Esophagus muscularis mucosa (tissue), 4 donors: ENCODE measurements at regions not wholly inside any gene's neighbourhood (a gene's known extent, or its start where the extent isn't known, plus 50 kb on each side); places are given as distances from the start of the nearest gene placed in this dataset.
"Not testable (repeated sequence)": the region's sequence is repeated elsewhere in the genome, so short reads cannot be mapped to it uniquely, and the experiment has no call there.

Experiments
- DNase-seq: peaks from one replicate; pipeline ENCODE4 v3.0.0-alpha.2; 2017; ENCODE audit errors: extremely low spot score
- H3K27ac ChIP-seq, 4 donors: fragments of 200-600 bp; sonication (generic); replicated peaks in 1 of 4; 1 replicate in 3 of 4; 2 replicates in 1 of 4; pipeline ENCODE4 v1.5.1; 2016 to 2019; ENCODE audit warnings: mild to moderate bottlenecking in 1 of 4
- H3K27me3 ChIP-seq, 4 donors: fragments of 200-600 bp; sonication (generic); one replicate each; pipeline versions ENCODE4 v1.5.1 to v1.6.0; 2016 to 2019
- H3K36me3 ChIP-seq, 4 donors: fragments of 200-600 bp; sonication (generic); one replicate each; pipeline ENCODE4 v1.5.1; 2016 to 2019
- H3K4me1 ChIP-seq, 4 donors: fragments of 200-600 bp; sonication (generic); one replicate each; pipeline ENCODE4 v1.5.1; 2016 to 2019
- H3K4me3 ChIP-seq, 4 donors: fragments of 200-600 bp; sonication (generic); 1 replicate in 2 of 4; 2 replicates in 2 of 4; pipeline ENCODE4 v1.5.1; 2016 to 2019; ENCODE audit warnings: mild to moderate bottlenecking in 4 of 4, moderate library complexity in 1 of 4
- H3K9me3 ChIP-seq, 4 donors: fragments of 200-600 bp; sonication (generic); 1 replicate in 3 of 4; 2 replicates in 1 of 4; pipeline ENCODE4 v1.5.1; 2016 to 2019
- CTCF ChIP-seq, 3 experiments: fragments of 200-600 bp in 2 of 3; fragments of 450-650 bp in 1 of 3; sonication (generic) in 2 of 3; IDR thresholded peaks; one replicate each; pipeline ENCODE4 v1.5.1; 2017 to 2019; ENCODE audit warnings: antibody characterized with exemption in 3 of 3, mild to moderate bottlenecking in 2 of 3, moderate library complexity in 1 of 3
- EP300 ChIP-seq: sonication (generic); formaldehyde crosslinking; IDR thresholded peaks from one replicate; pipeline ENCODE4 v1.6.1; 2017; ENCODE audit warnings: antibody characterized with exemption
- POLR2A ChIP-seq: fragments of 450-650 bp; IDR thresholded peaks from one replicate; pipeline ENCODE4 v1.6.1; 2017; ENCODE audit warnings: antibody characterized with exemption, moderate library complexity, mild to moderate bottlenecking, low read depth
- POLR2AphosphoS5 ChIP-seq, 2 donors: sonication (generic); formaldehyde crosslinking; IDR thresholded peaks; one replicate each; pipeline ENCODE4 v1.6.1; 2017; ENCODE audit warnings: antibody characterized with exemption in 2 of 2
- WGBS: methylation state at CpG from one replicate; pipeline ENCODE4 v1.1.5; 2018; 5-methylcytosine and 5-hydroxymethylcytosine counted together
- intact Hi-C: fragments of 100-400 bp; cut with DNase I; formaldehyde crosslinking; loops from one replicate; pipeline ENCODE4 v1.15.1; 2023

- no peaks in the 10 kb centered on the region for H3K27me3 ChIP-seq
- no peak overlapping the region for H3K27ac ChIP-seq
- H3K9me3 ChIP-seq, result no peaks in the 10 kb centered on the region
- 54% methylated on average over 10 of the region's 10 CpGs for WGBS
- TF ChIP-seq POLR2AphosphoS5 (IDR thresholded peaks at IDR 0.05) (no peak), EP300 (no peak), POLR2A (no peak), CTCF (IDR thresholded peaks at IDR 0.05) (no peak)
- H3K4me1 ChIP-seq, result no peaks in the 10 kb centered on the region
- DNase-seq, result no peak
- intact Hi-C loops, result no loop called here
- no peaks in the 10 kb centered on the region for H3K36me3 ChIP-seq
- H3K4me3 ChIP-seq, result no peak overlapping the region
Measured at GRCh38 chr6:90458353-90459224, 128.3 kb downstream of the MAP3K7 start.

- H3K4me3 ChIP-seq, result no peak overlapping the region
- H3K27me3 ChIP-seq, result no peaks in the 10 kb centered on the region
- no peak for DNase-seq
- TF ChIP-seq CTCF (IDR thresholded peaks at IDR 0.05) (no peak), POLR2A (no peak), POLR2AphosphoS5 (IDR thresholded peaks at IDR 0.05) (no peak), EP300 (no peak)
- no peak overlapping the region for H3K27ac ChIP-seq
- 95% methylated on average over 2 of the region's 2 CpGs for WGBS
- no peaks in the 10 kb centered on the region for H3K36me3 ChIP-seq
- intact Hi-C loops, result no loop called here
- no peaks in the 10 kb centered on the region for H3K4me1 ChIP-seq
- no peaks in the 10 kb centered on the region for H3K9me3 ChIP-seq
Measured at GRCh38 chr6:90457867-90458259, 129.0 kb downstream of the MAP3K7 start.

GRCh38 chr6:90456997-90457866, 129.6 kb downstream of the MAP3K7 start:
- intact Hi-C loops, H3K27me3 ChIP-seq, DNase-seq, H3K4me3 ChIP-seq, H3K27ac ChIP-seq, H3K9me3 ChIP-seq, H3K36me3 ChIP-seq, H3K4me1 ChIP-seq: not testable (repeated sequence)
- WGBS, result 90% methylated on average over 19 of the region's 19 CpGs

GRCh38 chr6:90456001-90456400, 130.9 kb downstream of the MAP3K7 start:
- Histone ChIP-seq H3K4me1 (no peaks in the 10 kb centered on the region), H3K27ac (no peak overlapping the region), H3K9me3 (no peaks in the 10 kb centered on the region), H3K27me3 (no peaks in the 10 kb centered on the region), H3K36me3 (no peaks in the 10 kb centered on the region), H3K4me3 (no peak overlapping the region)
- intact Hi-C loops, result no loop called here
- DNase-seq, result no peak
- TF ChIP-seq POLR2A, result no peak
- no peak for TF ChIP-seq EP300
- TF ChIP-seq CTCF (IDR thresholded peaks at IDR 0.05), result no peak
- no peak for TF ChIP-seq POLR2AphosphoS5 (IDR thresholded peaks at IDR 0.05)
- 95% methylated on average over 3 of the region's 3 CpGs for WGBS

- intact Hi-C loops, result no loop called here
- no peaks in the 10 kb centered on the region for H3K27me3 ChIP-seq
- no peak overlapping the region for H3K27ac ChIP-seq
- no peaks in the 10 kb centered on the region for H3K9me3 ChIP-seq
- 90% methylated on average over 7 of the region's 7 CpGs for WGBS
- H3K4me3 ChIP-seq, result no peak overlapping the region
- no peaks in the 10 kb centered on the region for H3K36me3 ChIP-seq
- no peaks in the 10 kb centered on the region for H3K4me1 ChIP-seq
- no peak for DNase-seq
- TF ChIP-seq POLR2AphosphoS5 (IDR thresholded peaks at IDR 0.05) (no peak), EP300 (no peak), CTCF (IDR thresholded peaks at IDR 0.05) (no peak), POLR2A (no peak)
Measured at GRCh38 chr6:90454836-90455427, 131.9 kb downstream of the MAP3K7 start.
